Activated CD4-positive, alpha-beta T cell treated with anti-CD3 and anti-CD28 coated beads, Interleukin-2, amount 10 ng/mL, durations not matched to agents 24 days and 14 days (primary cell): ENCODE measurements at regions not wholly inside any gene's neighbourhood (a gene's known extent, or its start where the extent isn't known, plus 50 kb on each side); places are given as distances from the start of the nearest gene placed in this dataset.

Experiments used
- DNase-seq: peaks from one replicate; pipeline ENCODE4 v3.0.0; 2022
- H3K27ac Mint-ChIP-seq: one replicate; pipeline ENCODE4 v1.8.0; 2022; ENCODE audit warnings: mild to moderate bottlenecking, mixed read lengths
- H3K27me3 Mint-ChIP-seq: one replicate; pipeline ENCODE4 v1.8.0; 2022; ENCODE audit warnings: mixed read lengths
- H3K36me3 Mint-ChIP-seq: one replicate; pipeline ENCODE4 v1.8.0; 2022; ENCODE audit warnings: low read depth, mild to moderate bottlenecking, mixed read lengths
- H3K4me1 Mint-ChIP-seq: one replicate; pipeline ENCODE4 v1.8.0; 2021; ENCODE audit warnings: mixed read lengths
- H3K4me3 Mint-ChIP-seq: one replicate; pipeline ENCODE4 v1.8.0; 2022; ENCODE audit warnings: mild to moderate bottlenecking, moderate library complexity, mixed read lengths
- H3K9me3 Mint-ChIP-seq: one replicate; pipeline ENCODE4 v1.8.0; 2021; ENCODE audit warnings: mixed read lengths
- intact Hi-C: fragments of 100-400 bp; cut with micrococcal nuclease; formaldehyde crosslinking; loops from one replicate; pipeline ENCODE4 v1.15.1; 2023

DNA sequence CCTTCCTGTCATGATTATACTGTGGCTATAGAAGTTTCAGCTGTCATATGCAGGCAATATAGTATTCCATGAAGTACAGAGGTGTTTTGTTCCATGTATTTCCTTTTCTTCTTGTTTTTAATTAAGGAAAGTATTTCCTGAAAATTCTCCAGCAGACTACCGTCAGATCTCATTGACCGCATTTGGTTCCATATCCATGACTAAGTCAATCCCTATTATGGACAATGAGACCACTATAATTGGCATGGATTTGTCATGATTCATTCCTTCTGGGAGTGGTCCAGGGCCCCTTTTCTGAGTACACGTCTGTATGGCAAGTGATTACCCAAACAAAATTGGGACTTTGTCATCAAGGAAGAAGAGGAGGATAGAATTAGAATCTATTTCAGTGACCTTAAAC lies 283.2 kb upstream of the CLINT1 start:
- no peaks in the 10 kb centered on the region for H3K9me3 Mint-ChIP-seq
- no peaks in the 10 kb centered on the region for H3K4me1 Mint-ChIP-seq
- no peak overlapping the region for H3K4me3 Mint-ChIP-seq
- DNase-seq: no peak
- intact Hi-C loops: no loop called here
- H3K36me3 Mint-ChIP-seq: no peaks in the 10 kb centered on the region
- H3K27ac Mint-ChIP-seq: no peak overlapping the region
- H3K27me3 Mint-ChIP-seq: no peaks in the 10 kb centered on the region

DNA sequence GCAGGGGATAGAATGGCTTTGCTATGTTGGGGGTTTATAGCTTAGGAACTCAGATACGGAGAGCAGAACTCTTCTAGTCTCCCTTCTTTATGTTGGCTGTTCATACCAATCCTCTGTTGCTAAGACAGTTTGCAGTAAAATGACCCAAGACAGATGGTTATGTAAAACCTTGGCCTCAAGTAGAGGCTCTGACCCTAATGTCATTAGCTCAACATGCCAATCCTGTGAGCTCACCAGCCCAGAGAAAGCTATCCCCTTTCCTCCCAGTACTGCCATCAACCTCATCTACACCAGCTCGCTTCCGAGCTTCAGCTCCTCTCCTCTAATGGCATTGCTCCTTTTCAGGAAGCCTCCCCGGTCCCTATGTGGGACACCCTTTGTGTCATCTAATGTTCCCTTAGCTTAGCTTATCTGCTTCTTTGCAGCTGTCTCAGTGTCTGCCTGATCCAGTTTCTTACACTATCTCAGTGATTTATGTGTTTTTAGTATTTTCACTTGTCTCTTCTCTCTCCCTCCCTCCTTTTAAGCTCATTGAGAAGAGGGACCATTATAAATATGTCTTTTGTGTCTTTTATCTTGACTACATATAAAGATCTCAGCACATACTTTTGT lies 281.3 kb upstream of the CLINT1 start:
- DNase-seq: no peak
- Mint-ChIP-seq H3K4me1 (no peaks in the 10 kb centered on the region), H3K9me3 (no peaks in the 10 kb centered on the region), H3K36me3 (no peaks in the 10 kb centered on the region), H3K27me3 (no peaks in the 10 kb centered on the region), H3K4me3 (no peak overlapping the region), H3K27ac (no peak overlapping the region)
- intact Hi-C loops: no loop called here

DNA sequence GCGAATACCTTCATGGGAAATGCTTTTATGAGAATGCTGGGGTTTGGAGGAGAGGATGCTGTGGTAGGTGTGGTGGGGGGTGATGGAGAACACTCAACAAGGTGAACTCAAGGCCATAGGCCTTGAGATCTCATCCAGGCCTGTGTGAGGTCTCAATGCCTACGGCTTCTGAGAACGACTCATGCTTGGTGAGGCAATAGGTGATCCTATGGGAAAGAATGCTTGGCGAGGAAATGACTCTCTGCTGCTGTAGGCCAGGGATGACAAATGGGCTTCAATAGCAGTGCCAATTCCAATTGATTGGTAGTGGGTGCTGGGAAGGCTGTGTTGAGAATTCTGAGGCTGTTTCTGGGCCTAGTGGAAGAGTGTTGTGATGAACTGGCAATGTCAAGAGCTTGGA lies 280.2 kb upstream of the CLINT1 start:
- H3K27me3 Mint-ChIP-seq: no peaks in the 10 kb centered on the region
- H3K27ac Mint-ChIP-seq: no peak overlapping the region
- no peak for DNase-seq
- intact Hi-C loops: no loop called here
- no peaks in the 10 kb centered on the region for H3K4me1 Mint-ChIP-seq
- no peaks in the 10 kb centered on the region for H3K36me3 Mint-ChIP-seq
- H3K9me3 Mint-ChIP-seq: no peaks in the 10 kb centered on the region
- H3K4me3 Mint-ChIP-seq: no peak overlapping the region

DNA sequence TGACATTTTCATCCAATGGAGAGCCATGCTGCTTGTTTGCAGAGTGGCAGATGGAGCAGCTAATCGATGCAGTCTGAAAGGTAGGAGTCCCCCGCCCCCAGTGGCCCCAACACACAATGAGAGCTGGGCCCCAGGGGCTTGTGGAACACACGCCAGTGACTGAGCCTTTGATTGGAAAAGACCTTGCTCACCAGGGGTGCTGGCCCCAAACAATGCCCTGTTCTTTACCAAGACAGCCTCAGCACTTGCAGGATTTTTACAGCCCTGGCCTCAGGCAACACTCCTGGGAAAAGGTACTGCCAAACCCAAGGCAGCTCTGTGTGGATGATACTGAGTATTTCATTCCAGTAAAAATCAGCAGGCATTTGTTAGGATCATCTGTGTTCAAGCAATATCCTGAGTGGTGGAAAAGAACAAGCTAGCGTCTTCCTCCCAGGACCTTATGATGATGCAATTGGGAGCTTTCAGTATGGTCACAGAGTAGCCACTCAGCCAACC lies 276.8 kb upstream of the CLINT1 start:
- Mint-ChIP-seq H3K4me1 (no peaks in the 10 kb centered on the region), H3K36me3 (no peaks in the 10 kb centered on the region), H3K27me3 (no peaks in the 10 kb centered on the region), H3K9me3 (no peaks in the 10 kb centered on the region), H3K27ac (no peak overlapping the region), H3K4me3 (no peak overlapping the region)
- intact Hi-C loops: no loop called here
- DNase-seq: no peak

DNA sequence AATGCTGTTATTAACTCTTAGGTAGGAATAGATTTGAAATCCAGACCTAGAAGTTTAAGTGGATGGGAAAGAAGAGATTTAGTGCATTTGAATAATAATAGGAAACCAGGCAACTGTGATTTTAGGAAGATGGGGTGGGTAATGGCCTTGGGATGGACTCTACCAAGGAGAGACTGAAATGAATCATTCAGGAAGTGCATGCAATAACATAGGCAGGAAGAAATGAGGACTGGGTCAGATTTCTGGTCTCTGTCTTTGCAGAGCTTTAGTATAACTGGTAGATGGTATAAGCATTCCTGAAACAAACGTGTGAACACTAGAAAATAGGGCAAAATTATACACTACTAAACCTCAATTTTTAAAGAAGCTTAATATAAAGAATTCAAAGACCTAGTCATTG lies 274.4 kb upstream of the CLINT1 start:
- no peak overlapping the region for H3K4me3 Mint-ChIP-seq
- no peaks in the 10 kb centered on the region for H3K9me3 Mint-ChIP-seq
- intact Hi-C loops: no loop called here

DNA sequence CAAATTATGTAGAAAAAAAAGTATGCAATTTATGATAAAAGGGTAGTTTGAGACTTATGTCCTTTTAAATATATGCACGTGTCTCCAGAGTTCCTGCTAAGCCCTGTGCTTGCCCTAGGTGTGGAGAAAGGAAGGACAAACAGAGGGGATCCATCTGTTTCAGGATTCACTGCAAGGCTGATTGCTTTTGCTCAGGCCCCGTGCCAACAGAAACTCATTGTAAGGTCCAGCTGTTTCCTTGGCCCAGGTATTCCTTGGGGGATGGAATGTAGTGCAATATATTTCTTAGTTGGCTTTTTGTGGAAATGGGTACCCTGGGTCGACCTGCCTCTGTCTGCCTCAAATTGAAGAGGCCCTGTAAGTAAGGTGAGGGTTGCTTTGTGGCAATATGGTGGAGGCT lies 268.6 kb upstream of the CLINT1 start:
- no peak overlapping the region for H3K27ac Mint-ChIP-seq
- no peak for DNase-seq
- intact Hi-C loops: no loop called here
- peaks cover 3% of the 10 kb centered on the region for H3K27me3 Mint-ChIP-seq
- H3K4me1 Mint-ChIP-seq: no peaks in the 10 kb centered on the region
- H3K4me3 Mint-ChIP-seq: no peak overlapping the region
- H3K36me3 Mint-ChIP-seq: no peaks in the 10 kb centered on the region
- no peaks in the 10 kb centered on the region for H3K9me3 Mint-ChIP-seq

More for the DNA sequence above, 274.4 kb upstream of the CLINT1 start:
- H3K36me3 Mint-ChIP-seq: no peaks in the 10 kb centered on the region
- no peaks in the 10 kb centered on the region for H3K27me3 Mint-ChIP-seq
- no peak overlapping the region for H3K27ac Mint-ChIP-seq
- no peaks in the 10 kb centered on the region for H3K4me1 Mint-ChIP-seq
- DNase-seq: no peak

DNA sequence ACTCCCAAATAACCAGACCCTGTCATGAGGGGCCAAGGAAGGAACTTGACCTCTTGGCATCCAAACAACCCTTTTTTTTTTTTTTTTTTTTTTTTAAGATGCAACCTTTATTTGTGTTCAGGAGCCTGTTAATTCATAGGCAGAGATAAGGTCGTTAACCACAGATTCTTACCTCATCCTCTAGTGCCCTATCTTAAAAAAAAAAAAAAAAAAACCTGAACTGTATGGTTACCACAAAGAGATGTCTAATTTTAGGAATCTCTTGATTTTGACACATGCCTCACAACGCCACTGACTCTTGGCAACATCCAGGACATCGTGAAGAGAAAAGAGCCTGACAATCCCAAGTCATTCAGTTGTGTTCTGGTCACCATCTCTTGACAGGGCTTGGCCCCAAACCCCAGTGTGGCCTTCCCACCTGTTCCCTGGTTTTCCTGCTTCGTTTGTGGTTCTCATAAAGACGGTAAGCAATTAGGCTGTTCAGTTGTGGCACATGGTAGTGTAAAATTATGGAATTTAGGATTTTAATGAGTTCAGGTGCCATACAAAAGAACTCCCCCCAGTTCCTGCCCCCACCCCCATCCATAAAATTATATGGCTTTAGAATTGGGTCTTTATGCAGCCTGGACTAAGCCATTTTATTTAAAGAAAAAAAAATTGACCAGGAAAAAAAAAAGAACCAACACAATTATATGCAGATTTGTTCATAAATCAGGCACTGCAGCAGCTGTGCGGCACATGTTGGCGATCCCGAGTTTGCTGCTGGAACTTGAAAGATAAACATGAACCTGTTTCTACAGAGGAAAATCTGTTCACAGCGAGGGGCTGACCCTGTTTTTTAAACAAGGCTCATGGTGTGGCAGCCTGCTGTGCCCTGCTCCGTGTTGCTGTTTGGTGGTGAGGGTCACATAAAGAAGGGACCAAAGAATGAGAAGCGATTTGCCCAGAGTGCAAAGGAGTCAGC lies 267.8 kb upstream of the CLINT1 start:
- H3K4me1 Mint-ChIP-seq: no peaks in the 10 kb centered on the region
- no peaks in the 10 kb centered on the region for H3K9me3 Mint-ChIP-seq
- DNase-seq: no peak
- H3K27me3 Mint-ChIP-seq: peaks cover 3% of the 10 kb centered on the region
- no peaks in the 10 kb centered on the region for H3K36me3 Mint-ChIP-seq
- H3K4me3 Mint-ChIP-seq: no peak overlapping the region
- no peak overlapping the region for H3K27ac Mint-ChIP-seq
- intact Hi-C loops: no loop called here

DNA sequence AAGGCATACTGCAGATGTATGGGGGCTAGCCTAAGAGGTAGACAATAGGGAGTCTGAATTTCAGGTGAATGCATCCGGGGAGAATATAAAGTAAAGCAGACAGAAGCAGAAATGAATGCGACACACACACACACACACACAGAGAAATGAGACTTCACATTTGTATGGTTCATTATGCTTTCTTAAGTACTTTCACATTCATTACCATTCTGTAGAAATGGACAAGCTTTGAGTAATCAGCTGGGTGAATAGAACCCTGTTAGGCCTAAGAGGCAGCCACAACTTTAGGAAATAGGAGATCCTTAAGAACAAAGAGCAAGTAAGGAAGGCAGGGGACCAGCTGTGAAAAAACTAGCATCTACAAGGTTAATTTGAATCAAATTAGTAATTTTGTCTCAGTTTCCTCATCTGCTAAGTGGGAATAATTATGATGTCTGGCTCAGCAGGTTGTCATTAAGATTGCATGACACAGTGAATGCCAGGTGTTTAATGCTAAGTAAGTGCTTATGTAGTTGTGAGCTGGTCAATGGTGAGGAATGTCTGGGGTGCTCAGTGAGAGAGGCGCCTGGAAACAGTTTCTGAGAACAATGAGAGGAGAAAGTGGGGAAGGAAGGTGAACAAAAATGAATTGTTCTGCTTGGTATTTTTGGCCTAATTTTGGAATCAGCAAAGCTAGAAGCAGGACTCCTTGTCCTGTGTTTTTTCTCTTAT lies 265.8 kb upstream of the CLINT1 start:
- H3K27ac Mint-ChIP-seq: no peak overlapping the region
- intact Hi-C loops: no loop called here
- no peaks in the 10 kb centered on the region for H3K9me3 Mint-ChIP-seq
- no peak overlapping the region for H3K4me3 Mint-ChIP-seq
- no peaks in the 10 kb centered on the region for H3K4me1 Mint-ChIP-seq
- H3K27me3 Mint-ChIP-seq: peaks cover 5% of the 10 kb centered on the region
- DNase-seq: no peak
- no peaks in the 10 kb centered on the region for H3K36me3 Mint-ChIP-seq

DNA sequence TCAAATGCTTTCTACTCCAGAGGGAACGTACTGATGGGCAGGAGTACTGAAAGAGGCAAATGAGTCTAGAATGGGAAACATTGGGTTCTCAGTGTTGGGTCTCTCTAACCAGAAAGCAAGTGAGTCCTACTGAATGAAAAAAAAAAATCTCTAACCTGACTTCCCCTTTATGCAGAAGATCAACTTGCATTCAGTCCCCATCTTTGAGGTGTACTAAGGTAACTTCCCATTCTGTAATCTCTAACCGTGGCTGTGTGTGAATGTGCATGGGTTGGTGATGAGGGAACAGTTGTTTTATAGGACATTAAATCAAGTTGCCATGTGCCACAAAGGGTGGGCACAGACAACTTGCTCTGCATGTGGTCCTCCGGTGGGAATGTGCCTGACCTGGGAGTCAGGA lies 264.6 kb upstream of the CLINT1 start:
- H3K27ac Mint-ChIP-seq: no peak overlapping the region
- no peak for DNase-seq
- intact Hi-C loops: no loop called here
- H3K27me3 Mint-ChIP-seq: peaks cover 5% of the 10 kb centered on the region
- no peaks in the 10 kb centered on the region for H3K9me3 Mint-ChIP-seq
- no peaks in the 10 kb centered on the region for H3K4me1 Mint-ChIP-seq
- no peaks in the 10 kb centered on the region for H3K36me3 Mint-ChIP-seq
- no peak overlapping the region for H3K4me3 Mint-ChIP-seq

DNA sequence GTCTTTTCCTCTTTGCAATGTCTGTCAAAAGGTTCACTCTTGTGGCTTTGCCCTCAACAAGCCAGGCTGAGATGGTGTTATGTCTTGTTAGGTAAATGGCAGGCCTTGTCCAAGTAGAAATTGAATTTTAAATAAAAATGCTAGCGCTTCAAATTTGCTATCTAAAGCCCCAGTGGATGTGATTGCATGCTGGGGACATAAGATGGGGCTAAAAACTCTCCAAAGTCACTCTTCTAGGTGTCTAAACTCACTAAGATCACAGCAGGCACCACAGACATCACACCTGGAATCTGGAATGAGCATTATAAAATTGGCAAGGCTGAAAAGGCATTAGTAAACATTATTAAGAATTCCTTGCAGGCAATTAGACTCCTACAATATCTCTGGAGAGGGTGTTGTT lies 262.7 kb upstream of the CLINT1 start:
- Mint-ChIP-seq H3K27me3 (peaks cover 5% of the 10 kb centered on the region), H3K27ac (no peak overlapping the region), H3K4me1 (no peaks in the 10 kb centered on the region), H3K4me3 (no peak overlapping the region), H3K36me3 (no peaks in the 10 kb centered on the region), H3K9me3 (no peaks in the 10 kb centered on the region)
- DNase-seq: no peak
- intact Hi-C loops: no loop called here

DNA sequence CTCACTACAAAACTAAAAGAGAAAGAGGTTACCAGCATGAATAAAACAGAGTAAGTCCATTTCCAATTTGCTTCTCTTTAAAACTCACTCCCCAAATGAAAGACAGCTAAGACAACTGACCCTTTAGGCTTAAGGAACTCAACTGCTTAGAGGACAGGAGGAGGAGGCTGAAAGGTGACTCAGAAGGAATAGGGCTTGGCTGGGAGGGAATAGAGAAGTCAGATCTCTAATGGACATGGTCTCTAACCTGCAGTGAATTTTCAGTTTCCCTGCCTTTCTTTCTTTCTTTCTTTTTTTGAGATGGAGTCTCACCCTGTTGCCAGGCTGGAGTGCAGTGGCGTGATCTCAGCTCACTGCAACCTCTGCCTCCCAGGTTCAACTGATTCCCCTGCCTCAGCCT lies 261.8 kb upstream of the CLINT1 start:
- no peak overlapping the region for H3K27ac Mint-ChIP-seq
- H3K4me1 Mint-ChIP-seq: no peaks in the 10 kb centered on the region
- no peak for DNase-seq
- intact Hi-C loops: no loop called here
- peaks cover 3% of the 10 kb centered on the region for H3K27me3 Mint-ChIP-seq
- H3K4me3 Mint-ChIP-seq: no peak overlapping the region
- no peaks in the 10 kb centered on the region for H3K9me3 Mint-ChIP-seq
- H3K36me3 Mint-ChIP-seq: no peaks in the 10 kb centered on the region

DNA sequence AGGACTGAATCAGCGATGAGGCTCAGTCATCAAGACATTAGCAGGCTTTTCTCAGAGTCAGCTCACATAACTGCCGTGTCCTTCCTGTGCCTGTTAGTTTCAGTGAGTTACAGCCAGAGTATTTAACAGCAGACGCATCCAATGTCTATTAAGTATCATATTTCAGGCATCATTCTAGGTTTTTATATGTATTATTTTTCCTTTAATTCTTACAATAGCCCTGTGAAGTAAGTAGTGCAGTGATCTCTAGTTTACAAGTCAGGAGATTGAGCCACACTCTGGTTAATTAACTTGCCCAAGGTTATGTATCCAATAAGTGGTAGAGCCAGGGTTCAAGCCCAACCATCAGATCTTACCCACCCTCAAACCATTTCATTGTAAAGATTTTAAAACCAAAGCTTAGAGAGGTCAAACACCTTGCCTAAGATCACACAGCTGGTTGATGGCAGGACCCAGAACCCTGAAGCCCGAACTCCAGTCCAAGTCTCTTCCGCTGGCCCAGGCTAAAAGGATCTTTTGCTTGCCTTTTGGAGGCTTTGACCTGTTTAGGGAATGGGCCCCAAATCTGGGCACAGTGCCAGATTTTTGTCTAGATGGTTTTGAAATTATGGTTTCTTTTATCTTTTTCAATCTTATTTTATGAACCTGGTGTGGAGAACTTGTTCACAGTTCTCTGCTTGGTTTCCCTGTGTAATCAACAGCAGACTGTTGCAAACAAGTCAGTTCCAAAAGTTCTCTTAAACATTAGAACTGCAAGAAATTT lies 261.2 kb upstream of the CLINT1 start:
- Mint-ChIP-seq H3K4me3 (no peak overlapping the region), H3K36me3 (no peaks in the 10 kb centered on the region), H3K27ac (no peak overlapping the region), H3K9me3 (no peaks in the 10 kb centered on the region), H3K4me1 (no peaks in the 10 kb centered on the region), H3K27me3 (peaks cover 2% of the 10 kb centered on the region)
- no peak for DNase-seq
- intact Hi-C loops: no loop called here

DNA sequence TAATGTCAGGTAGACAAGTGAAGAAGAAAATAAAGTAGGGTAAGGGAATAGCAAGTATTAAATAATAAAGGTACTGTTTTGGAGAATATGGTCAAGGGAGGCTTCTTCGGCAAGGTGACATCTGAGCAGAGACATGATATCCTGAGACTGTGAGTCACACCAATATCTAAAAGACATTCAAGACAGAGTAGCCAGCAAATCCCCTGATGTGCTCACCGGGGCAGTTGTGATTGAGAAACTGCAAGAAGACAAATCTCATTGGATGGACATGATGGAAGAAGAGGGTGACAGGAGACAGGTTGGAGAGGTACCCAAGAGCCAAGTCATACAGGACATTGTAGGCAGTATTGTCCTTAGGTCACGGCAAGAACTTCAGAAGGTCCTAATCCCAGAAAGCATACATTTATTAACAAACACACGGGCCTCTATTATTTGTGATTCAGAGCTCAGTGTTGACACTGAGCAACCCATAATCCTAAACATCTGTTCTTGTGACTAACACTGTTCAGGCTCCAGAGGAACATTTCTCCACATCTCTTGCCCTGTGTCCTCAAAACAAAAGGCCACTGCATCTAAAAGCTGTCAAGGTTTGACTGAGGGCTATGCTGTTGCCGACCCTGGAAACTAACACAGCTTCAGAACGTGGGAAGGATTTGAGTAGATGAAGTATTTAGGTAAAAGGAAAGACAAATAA lies 258.7 kb upstream of the CLINT1 start:
- intact Hi-C loops: no loop called here
- DNase-seq: no peak
- H3K27ac Mint-ChIP-seq: no peak overlapping the region
- H3K27me3 Mint-ChIP-seq: peaks cover 2% of the 10 kb centered on the region
- H3K9me3 Mint-ChIP-seq: no peaks in the 10 kb centered on the region
- H3K4me1 Mint-ChIP-seq: no peaks in the 10 kb centered on the region
- H3K4me3 Mint-ChIP-seq: no peak overlapping the region
- H3K36me3 Mint-ChIP-seq: no peaks in the 10 kb centered on the region
